DOHH2 (cell line): ENCODE measurements at regions not wholly inside any gene's neighbourhood (a gene's known extent, or its start where the extent isn't known, plus 50 kb on each side); places are given as distances from the start of the nearest gene placed in this dataset.

Experiments used
- CTCF ChIP-seq: fragments of 200-600 bp; sonication (generic); IDR thresholded peaks from one replicate; pipeline ENCODE4 v1.5.1; 2014; ENCODE audit warnings: antibody characterized with exemption, mild to moderate bottlenecking, low read depth, low read length; ENCODE audit not compliant: poor library complexity, severe bottlenecking
- EZH2phosphoT487 ChIP-seq: fragments of 200-600 bp; sonication (generic); IDR thresholded peaks from 2 replicates; pipeline ENCODE4 v1.6.1; 2017; ENCODE audit warnings: borderline replicate concordance, mild to moderate bottlenecking, antibody characterized with exemption, low read length, moderate library complexity, mixed read lengths

- TF ChIP-seq CTCF (no peak), EZH2phosphoT487 (no peak)
Measured at GRCh38 chr4:118585015-118585414, 100.2 kb upstream of the METTL14 start.
